T47D (cell line): ENCODE measurements at regions not wholly inside any gene's neighbourhood (a gene's known extent, or its start where the extent isn't known, plus 50 kb on each side); places are given as distances from the start of the nearest gene placed in this dataset.

ENCODE experiments used
- DNase-seq, 2 experiments: peaks; one replicate each; pipeline versions ENCODE4 v3.0.0 to v3.0.0-alpha.2; 2011 to 2012; ENCODE audit warnings: low read depth in 1 of 2, low spot score in 1 of 2
- JUND ChIP-seq: IDR thresholded peaks from 2 replicates; pipeline ENCODE4 v1.6.1; 2012; ENCODE audit warnings: low read depth
- in situ Hi-C: cut with HindIII; loops from 2 replicates; pipeline ENCODE4 v1.10.0; 2016; ENCODE audit warnings: low sequenced_read_pairs, low pct_unique_long_range_greater_than_20kb

GRCh38 chr11:10627291-10627690 is 58.8 kb upstream of the LYVE1 start:
- TF ChIP-seq JUND: no peak
- in situ Hi-C loops: no loop called here

GRCh38 chr11:10625982-10626311 is 57.5 kb upstream of the LYVE1 start:
- no peak for TF ChIP-seq JUND
- in situ Hi-C loops: no loop called here
- DNase-seq: no peak

More at GRCh38 chr11:10627291-10627690, 58.8 kb upstream of the LYVE1 start:
- DNase-seq: no peak

GRCh38 chr11:10625281-10625981 is 57.0 kb upstream of the LYVE1 start:
- DNase-seq: no peak
- in situ Hi-C loops: no loop called here
- no peak for TF ChIP-seq JUND

GRCh38 chr11:10623797-10624761 is 55.6 kb upstream of the LYVE1 start:
- in situ Hi-C loops: no loop called here
- no peak for TF ChIP-seq JUND
- DNase-seq: peak in 1 of 2 experiments; percentile 44

GRCh38 chr11:10622957-10623791 is 54.7 kb upstream of the LYVE1 start:
- TF ChIP-seq JUND: no peak
- in situ Hi-C loops: no loop called here
- DNase-seq: no peak

- in situ Hi-C loops: no loop called here
- TF ChIP-seq JUND: no peak
- no peak for DNase-seq
These were observed 53.6 kb upstream of the LYVE1 start for GRCh38 chr11:10622108-10622507.

GRCh38 chr11:10619131-10619680 is 50.7 kb upstream of the LYVE1 start:
- TF ChIP-seq JUND: no peak
- no peak for DNase-seq
- in situ Hi-C loops: no loop called here

- no peak for TF ChIP-seq JUND
These were observed 50.0 kb upstream of the LYVE1 start for GRCh38 chr11:10618490-10618889.

More at GRCh38 chr11:10618490-10618889, 50.0 kb upstream of the LYVE1 start:
- in situ Hi-C loops: no loop called here
- no peak for DNase-seq
